HG02798 (cell line): ENCODE measurements at regions not wholly inside any gene's neighbourhood (a gene's known extent, or its start where the extent isn't known, plus 50 kb on each side); places are given as distances from the start of the nearest gene placed in this dataset.
"Not testable (repeated sequence)": the region's sequence is repeated elsewhere in the genome, so short reads cannot be mapped to it uniquely, and the experiment has no call there.

ENCODE experiments used
- ATAC-seq: cut with Tn5 transposase; IDR thresholded peaks from one replicate; pipeline ENCODE4 v1.9.1; 2021; ENCODE audit warnings: mild to moderate bottlenecking; ENCODE audit not compliant: unreplicated experiment, poor library complexity

- no peak for ATAC-seq
These were observed 244.8 kb upstream of the MINDY3 start for GRCh38 chr10:16105082-16105481.

- ATAC-seq = peak; percentile 72
These were observed 256.3 kb upstream of the MINDY3 start for GRCh38 chr10:16116404-16117304.

- ATAC-seq = no peak
These were observed 257.0 kb upstream of the MINDY3 start for GRCh38 chr10:16117305-16117695.

GRCh38 chr10:16119445-16119844 is 259.1 kb upstream of the MINDY3 start:
- ATAC-seq = no peak

GRCh38 chr10:16120563-16120962 is 260.3 kb upstream of the MINDY3 start:
- ATAC-seq = no peak

GRCh38 chr10:16141499-16141898 is 281.2 kb upstream of the MINDY3 start:
- no peak for ATAC-seq

GRCh38 chr10:16146993-16147392 is 286.7 kb upstream of the MINDY3 start:
- ATAC-seq = no peak

GRCh38 chr10:16155834-16156233 is 281.0 kb upstream of the PTER start:
- no peak for ATAC-seq

- ATAC-seq = no peak
These were observed 280.1 kb upstream of the PTER start for GRCh38 chr10:16156681-16157080.

GRCh38 chr10:16165067-16165466 is 271.7 kb upstream of the PTER start:
- not testable (repeated sequence) for ATAC-seq

GRCh38 chr10:16182144-16182543 is 254.7 kb upstream of the PTER start:
- no peak for ATAC-seq

GRCh38 chr10:16182688-16183087 is 254.1 kb upstream of the PTER start:
- ATAC-seq = no peak

GRCh38 chr10:16184096-16184597 is 252.7 kb upstream of the PTER start:
- no peak for ATAC-seq

- no peak for ATAC-seq
These were observed 251.9 kb upstream of the PTER start for GRCh38 chr10:16184906-16185305.

GRCh38 chr10:16186564-16186963 is 250.2 kb upstream of the PTER start:
- no peak for ATAC-seq

- ATAC-seq = no peak
These were observed 249.6 kb upstream of the PTER start for GRCh38 chr10:16187161-16187560.

- no peak for ATAC-seq
These were observed 244.5 kb upstream of the PTER start for GRCh38 chr10:16192337-16192736.

- no peak for ATAC-seq
These were observed 243.6 kb upstream of the PTER start for GRCh38 chr10:16193241-16193640.

- ATAC-seq = peak; percentile 91
These were observed 241.5 kb upstream of the PTER start for GRCh38 chr10:16195178-16195769.

- no peak for ATAC-seq
These were observed 240.9 kb upstream of the PTER start for GRCh38 chr10:16195894-16196293.

- ATAC-seq = no peak
These were observed 237.6 kb upstream of the PTER start for GRCh38 chr10:16199216-16199615.

GRCh38 chr10:16223618-16224017 is 213.2 kb upstream of the PTER start:
- not testable (repeated sequence) for ATAC-seq
